SU-DHL-6 (cell line): ENCODE measurements at regions not wholly inside any gene's neighbourhood (a gene's known extent, or its start where the extent isn't known, plus 50 kb on each side); places are given as distances from the start of the nearest gene placed in this dataset.

Experiments used
- CTCF ChIP-seq: fragments of 200-600 bp; sonication (generic); IDR thresholded peaks from one replicate; pipeline ENCODE4 v1.5.1; 2017; ENCODE audit warnings: antibody characterized with exemption, mild to moderate bottlenecking, low read length, moderate library complexity; ENCODE audit not compliant: insufficient read depth, poor library complexity, severe bottlenecking
- EZH2phosphoT487 ChIP-seq: fragments of 200-600 bp; sonication (generic), shearing (Covaris generic); conservative IDR thresholded peaks from 2 replicates; pipeline ENCODE4 v1.6.1; 2018; ENCODE audit warnings: mild to moderate bottlenecking, antibody characterized with exemption, low read length, moderate library complexity, mixed read lengths

- TF ChIP-seq CTCF: no peak
- no peak for TF ChIP-seq EZH2phosphoT487
Observed at GRCh38 chr10:101280511-101280910, 51.2 kb upstream of the LBX1 start.
